ENCODE measurements at regions not wholly inside any gene's neighbourhood (a gene's known extent, or its start where the extent isn't known, plus 50 kb on each side); places are given as distances from the start of the nearest gene placed in this dataset.

- no peak overlapping the region for H3K4me3 ChIP-seq (ENCODE audit: low read depth, low read length)
- FAIRE-seq: no peak
- no peaks in the 10 kb centered on the region for H3K36me3 ChIP-seq (ENCODE audit: control insufficient read depth, insufficient read depth, low read length)
- TF ChIP-seq, protein P1, sequence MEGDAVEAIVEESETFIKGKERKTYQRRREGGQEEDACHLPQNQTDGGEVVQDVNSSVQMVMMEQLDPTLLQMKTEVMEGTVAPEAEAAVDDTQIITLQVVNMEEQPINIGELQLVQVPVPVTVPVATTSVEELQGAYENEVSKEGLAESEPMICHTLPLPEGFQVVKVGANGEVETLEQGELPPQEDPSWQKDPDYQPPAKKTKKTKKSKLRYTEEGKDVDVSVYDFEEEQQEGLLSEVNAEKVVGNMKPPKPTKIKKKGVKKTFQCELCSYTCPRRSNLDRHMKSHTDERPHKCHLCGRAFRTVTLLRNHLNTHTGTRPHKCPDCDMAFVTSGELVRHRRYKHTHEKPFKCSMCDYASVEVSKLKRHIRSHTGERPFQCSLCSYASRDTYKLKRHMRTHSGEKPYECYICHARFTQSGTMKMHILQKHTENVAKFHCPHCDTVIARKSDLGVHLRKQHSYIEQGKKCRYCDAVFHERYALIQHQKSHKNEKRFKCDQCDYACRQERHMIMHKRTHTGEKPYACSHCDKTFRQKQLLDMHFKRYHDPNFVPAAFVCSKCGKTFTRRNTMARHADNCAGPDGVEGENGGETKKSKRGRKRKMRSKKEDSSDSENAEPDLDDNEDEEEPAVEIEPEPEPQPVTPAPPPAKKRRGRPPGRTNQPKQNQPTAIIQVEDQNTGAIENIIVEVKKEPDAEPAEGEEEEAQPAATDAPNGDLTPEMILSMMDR (IDR thresholded peaks at IDR 0.05; ENCODE audit: insufficient read depth, low read length, severe bottlenecking): no peak
- no peaks in the 10 kb centered on the region for H3K27me3 ChIP-seq (ENCODE audit: control insufficient read depth, insufficient read depth, low read length)
- no peak for DNase-seq (ENCODE audit: low read depth)
These were observed 223.3 kb upstream of the ADAMTS9 start for GRCh38 chr3:64911138-64911537.

DNA sequence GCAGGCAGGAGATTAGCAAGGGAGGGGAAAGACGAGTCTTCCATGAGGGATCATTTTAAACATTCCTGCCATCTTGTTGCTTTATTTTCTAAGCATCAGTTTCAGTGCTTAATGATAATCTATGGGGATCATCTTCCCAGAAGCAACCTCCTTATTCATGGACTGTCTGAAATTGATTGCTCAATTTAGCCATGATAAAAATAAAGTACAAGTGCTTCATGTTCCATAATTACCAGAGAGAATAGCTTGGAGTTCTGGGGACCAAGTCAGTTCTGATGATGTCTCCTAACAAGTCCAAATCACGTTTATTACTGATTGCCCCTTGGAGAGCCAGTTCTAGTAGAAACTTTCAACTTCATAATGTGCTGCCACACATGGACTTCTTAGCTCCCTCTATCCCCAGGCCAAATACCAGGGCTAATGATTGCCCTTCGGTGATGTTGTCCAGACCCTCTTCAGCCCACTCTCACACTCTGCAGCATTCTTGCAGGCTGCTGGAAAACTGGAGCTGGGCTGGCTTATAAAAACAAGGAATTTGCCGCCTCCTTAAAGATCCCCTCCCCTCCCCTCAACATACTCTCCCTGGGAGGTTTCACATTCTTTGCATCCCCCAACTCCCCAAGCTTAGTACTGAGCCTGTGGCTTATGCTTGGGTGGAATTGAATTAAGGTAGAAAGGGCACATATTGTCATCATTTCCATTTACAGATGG is 222.1 kb upstream of the ADAMTS9 start:
- H3K4me3 ChIP-seq (ENCODE audit: low read depth, low read length): no peak overlapping the region
- no peaks in the 10 kb centered on the region for H3K36me3 ChIP-seq (ENCODE audit: control insufficient read depth, insufficient read depth, low read length)
- TF ChIP-seq, protein P1 (IDR thresholded peaks at IDR 0.05; ENCODE audit: insufficient read depth, low read length, severe bottlenecking): no peak
- DNase-seq (ENCODE audit: low read depth) (no peak), FAIRE-seq (no peak)
- no peaks in the 10 kb centered on the region for H3K27me3 ChIP-seq (ENCODE audit: control insufficient read depth, insufficient read depth, low read length)

DNA sequence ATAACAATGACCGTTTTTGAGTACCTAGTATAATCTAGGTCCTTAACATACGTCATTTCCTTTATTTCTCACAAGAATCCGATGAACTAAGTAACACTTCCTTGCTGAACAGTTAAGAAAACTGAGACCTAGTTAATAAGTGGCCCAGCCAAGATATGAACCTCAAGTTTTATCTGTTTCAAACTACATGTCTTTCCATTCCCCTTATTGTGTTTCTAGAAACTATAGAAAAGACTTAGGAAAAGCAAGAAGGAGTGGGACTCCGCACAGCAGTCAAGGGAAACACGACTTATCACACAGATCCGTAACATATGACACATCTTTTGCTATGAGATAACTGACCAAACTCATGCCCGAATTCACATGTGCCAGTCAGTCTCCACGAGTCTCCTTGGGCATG is 221.2 kb upstream of the ADAMTS9 start:
- DNase-seq (ENCODE audit: low read depth) (no peak), FAIRE-seq (no peak)
- TF ChIP-seq, protein P1 (IDR thresholded peaks at IDR 0.05; ENCODE audit: insufficient read depth, low read length, severe bottlenecking): no peak
- H3K36me3 ChIP-seq (ENCODE audit: control insufficient read depth, insufficient read depth, low read length): no peaks in the 10 kb centered on the region
- H3K4me3 ChIP-seq (ENCODE audit: low read depth, low read length): no peak overlapping the region
- H3K27me3 ChIP-seq (ENCODE audit: control insufficient read depth, insufficient read depth, low read length): no peaks in the 10 kb centered on the region

DNA sequence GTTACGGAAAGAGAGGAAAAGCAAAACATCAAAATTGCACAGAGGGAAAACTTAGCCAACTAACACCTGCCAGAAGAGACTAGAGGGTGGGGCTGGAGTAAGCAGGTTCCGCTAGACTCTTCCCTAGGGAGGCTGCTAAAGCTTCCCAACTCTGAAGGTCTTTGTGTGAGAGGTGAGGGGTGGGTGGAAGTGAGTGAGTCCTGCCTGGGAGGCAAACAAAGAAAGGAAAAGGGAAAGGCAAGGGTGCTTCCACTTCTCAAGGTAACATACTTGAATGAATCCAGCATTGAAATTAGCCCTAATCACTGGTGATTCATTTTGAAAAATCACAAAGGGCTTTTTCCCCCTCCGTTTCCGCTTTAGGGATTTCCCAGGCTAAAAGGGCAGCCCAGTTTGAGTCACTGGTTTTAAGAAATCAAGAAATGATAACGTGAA is 220.5 kb upstream of the ADAMTS9 start:
- Histone ChIP-seq H3K4me3 (ENCODE audit: low read depth, low read length) (no peak overlapping the region), H3K36me3 (ENCODE audit: control insufficient read depth, insufficient read depth, low read length) (no peaks in the 10 kb centered on the region), H3K27me3 (ENCODE audit: control insufficient read depth, insufficient read depth, low read length) (no peaks in the 10 kb centered on the region)
- TF ChIP-seq, protein P1 (IDR thresholded peaks at IDR 0.05; ENCODE audit: insufficient read depth, low read length, severe bottlenecking): no peak
- peak; percentile 55 for DNase-seq (ENCODE audit: low read depth)
- FAIRE-seq: no peak

DNA sequence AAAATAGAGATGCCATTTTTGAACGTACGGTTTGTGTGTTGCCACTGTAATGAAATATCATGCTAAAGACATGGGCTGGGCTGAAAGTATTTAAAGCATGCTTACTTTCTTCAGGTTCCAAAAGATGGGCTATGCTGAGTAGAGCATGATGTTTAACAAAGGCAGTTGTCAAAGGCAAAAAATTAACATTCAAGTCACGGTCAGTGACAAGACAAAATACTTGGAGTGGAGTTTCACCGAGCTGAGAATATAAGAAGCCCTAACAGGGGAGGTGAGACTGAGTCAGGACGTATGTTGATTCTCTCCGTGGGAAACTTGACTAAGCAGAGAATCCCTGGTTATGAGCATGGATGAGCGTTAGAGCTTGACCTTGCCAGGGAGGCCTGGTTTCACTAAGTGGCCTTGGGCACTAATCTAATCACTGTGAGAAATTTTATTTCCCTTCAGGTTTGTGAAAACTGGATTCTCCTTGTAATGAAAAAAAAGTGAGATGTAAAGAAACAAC is 218.2 kb upstream of the ADAMTS9 start:
- DNase-seq (ENCODE audit: low read depth): no peak
- FAIRE-seq: no peak

More for the DNA sequence above, 218.2 kb upstream of the ADAMTS9 start:
- TF ChIP-seq, protein P1 (IDR thresholded peaks at IDR 0.05; ENCODE audit: insufficient read depth, low read length, severe bottlenecking): no peak
- Histone ChIP-seq H3K27me3 (ENCODE audit: control insufficient read depth, insufficient read depth, low read length) (no peaks in the 10 kb centered on the region), H3K4me3 (ENCODE audit: low read depth, low read length) (no peak overlapping the region), H3K36me3 (ENCODE audit: control insufficient read depth, insufficient read depth, low read length) (no peaks in the 10 kb centered on the region)

All from bronchial epithelial cell (primary cell).